PC-3 (cell line): ENCODE measurements at regions not wholly inside any gene's neighbourhood (a gene's known extent, or its start where the extent isn't known, plus 50 kb on each side); places are given as distances from the start of the nearest gene placed in this dataset.

Experiments
- CTCF ChIP-seq: fragments of 300-600 bp; sonication (generic); conservative IDR thresholded peaks from 2 replicates; pipeline ENCODE4 v1.5.1; 2017; ENCODE audit warnings: antibody characterized with exemption, low read depth, mild to moderate bottlenecking, low read length
- EZH2 ChIP-seq: fragments of 300-600 bp; sonication (generic); IDR thresholded peaks from one replicate; pipeline ENCODE4 v1.6.1; 2017; ENCODE audit warnings: antibody characterized with exemption, mild to moderate bottlenecking, low read length; ENCODE audit not compliant: unreplicated experiment
- EZH2phosphoT487 ChIP-seq: fragments of 300-600 bp; sonication (generic); IDR thresholded peaks from 2 replicates; pipeline ENCODE4 v1.6.1; 2018; ENCODE audit warnings: mild to moderate bottlenecking, antibody characterized with exemption, low read length, borderline replicate concordance

GRCh38 chr12:94020335-94020734, 128.0 kb upstream of the PLXNC1 start:
- TF ChIP-seq CTCF (no peak), EZH2 (no peak), EZH2phosphoT487 (no peak)
